Adrenal gland (tissue), 9 donors: ENCODE measurements at regions not wholly inside any gene's neighbourhood (a gene's known extent, or its start where the extent isn't known, plus 50 kb on each side); places are given as distances from the start of the nearest gene placed in this dataset.

ENCODE experiments used
- DNase-seq, 7 donors: peaks; one replicate each; pipeline ENCODE4 v3.0.0-alpha.2; 2019 to 2020
- H3K27ac ChIP-seq, 5 donors: fragments of 200-600 bp; sonication (generic) in 4 of 5; 1 replicate in 3 of 5; 2 replicates in 2 of 5; pipeline versions ENCODE4 v1.5.1 to v1.8.0; 2016 to 2020; ENCODE audit warnings: mild to moderate bottlenecking in 1 of 5
- H3K27me3 ChIP-seq: fragments of 200-600 bp; 2 replicates; pipeline ENCODE4 v1.8.0; 2021
- H3K36me3 ChIP-seq, 2 donors: fragments of 200-600 bp; replicated peaks in 1 of 2; 1 replicate in 1 of 2; 2 replicates in 1 of 2; pipeline versions ENCODE4 v1.5.1 to v1.8.0; 2018 to 2022
- H3K4me1 ChIP-seq, 2 donors: fragments of 200-600 bp; replicated peaks in 1 of 2; 1 replicate in 1 of 2; 2 replicates in 1 of 2; pipeline versions ENCODE4 v1.5.1 to v1.8.0; 2018 to 2021
- H3K4me3 ChIP-seq, 4 donors: fragments of 200-600 bp; sonication (generic) in 3 of 4; one replicate each; pipeline ENCODE4 v1.5.1; 2016 to 2018
- H3K9me3 ChIP-seq, 3 donors: fragments of 200-600 bp; sonication (generic) in 1 of 3; replicated peaks in 1 of 3; 1 replicate in 2 of 3; 2 replicates in 1 of 3; pipeline versions ENCODE4 v1.5.1 to v1.8.0; 2016 to 2021
- CTCF ChIP-seq, 6 experiments: fragments of 450-650 bp in 4 of 6; fragments of 200-600 bp in 2 of 6; sonication (generic) in 1 of 6; IDR thresholded peaks; 1 replicate in 5 of 6; 2 replicates in 1 of 6; pipeline versions ENCODE4 v1.5.1 to v1.8.0; 2016 to 2021; ENCODE audit warnings: antibody characterized with exemption in 6 of 6, mild to moderate bottlenecking in 2 of 6, moderate library complexity in 1 of 6
- POLR2A ChIP-seq, 2 donors: fragments of 450-650 bp; IDR thresholded peaks; one replicate each; pipeline ENCODE4 v1.6.1; 2017; ENCODE audit warnings: antibody characterized with exemption in 2 of 2, mild to moderate bottlenecking in 2 of 2, moderate library complexity in 1 of 2
- WGBS, 4 donors: extraction: QIAGEN DNeasy Blood & Tissue Kit in 2 of 4; methylation state at CpG; one replicate each; pipeline versions ENCODE4 v1.1.5 to v1.1.7; 2013 to 2017; 5-methylcytosine and 5-hydroxymethylcytosine counted together
- intact Hi-C, 2 donors: fragments of 100-400 bp; cut with DNase I; formaldehyde crosslinking; loops; one replicate each; pipeline versions ENCODE4 v1.14.1 to v1.15.0; 2022 to 2023
- donor health status: healthy with polysubstance abuse.
- donor health status: Bipolar disorder and iron deficiency.
- donor health status: DM: yes; HTN: yes; CAD: no.
- donor health status: DM: no; HTN: no; CAD: no.
- donor health status: DM: no; HTN: no; CAD: no.

GRCh38 chr3:160135851-160136250, 89.4 kb upstream of the C3orf80 start:
- no peak overlapping the region for H3K27ac ChIP-seq
- WGBS, 4 donors = 55 to 72% (median 61%) methylated on average over 2 of the region's 2 CpGs
- intact Hi-C loops = no loop called here
- no peaks in the 10 kb centered on the region for H3K9me3 ChIP-seq
- no peaks in the 10 kb centered on the region for H3K36me3 ChIP-seq
- no peaks in the 10 kb centered on the region for H3K4me1 ChIP-seq
- no peak for DNase-seq
- no peak overlapping the region for H3K4me3 ChIP-seq
- H3K27me3 ChIP-seq = no peaks in the 10 kb centered on the region
- TF ChIP-seq CTCF (IDR thresholded peaks at IDR 0.05) (no peak), POLR2A (IDR thresholded peaks at IDR 0.05) (no peak)

GRCh38 chr3:160136421-160136820, 88.8 kb upstream of the C3orf80 start:
- Histone ChIP-seq H3K27me3 (no peaks in the 10 kb centered on the region), H3K4me1 (no peaks in the 10 kb centered on the region), H3K27ac (no peak overlapping the region), H3K36me3 (no peaks in the 10 kb centered on the region), H3K9me3 (no peaks in the 10 kb centered on the region), H3K4me3 (no peak overlapping the region)
- WGBS, 4 donors = 83 to 96% (median 92%) methylated on average over 4 of the region's 4 CpGs
- TF ChIP-seq POLR2A (IDR thresholded peaks at IDR 0.05) (no peak), CTCF (IDR thresholded peaks at IDR 0.05) (no peak)
- DNase-seq = no peak
- intact Hi-C loops = no loop called here

- no peaks in the 10 kb centered on the region for H3K9me3 ChIP-seq
- DNase-seq = no peak
- no peaks in the 10 kb centered on the region for H3K36me3 ChIP-seq
- TF ChIP-seq CTCF (IDR thresholded peaks at IDR 0.05) = no peak
- whole genome bisulfite sequencing, 4 donors = 84 to 98% (median 90%) methylated on average over 3 of the region's 3 CpGs
- H3K4me3 ChIP-seq = no peak overlapping the region
- no peaks in the 10 kb centered on the region for H3K4me1 ChIP-seq
- no peak overlapping the region for H3K27ac ChIP-seq
- no peaks in the 10 kb centered on the region for H3K27me3 ChIP-seq
- intact Hi-C loops = no loop called here
These were observed 85.9 kb upstream of the C3orf80 start for GRCh38 chr3:160139291-160139690.

- Histone ChIP-seq H3K4me1 (no peaks in the 10 kb centered on the region), H3K9me3 (no peaks in the 10 kb centered on the region), H3K27me3 (no peaks in the 10 kb centered on the region), H3K36me3 (no peaks in the 10 kb centered on the region), H3K4me3 (no peak overlapping the region), H3K27ac (no peak overlapping the region)
- intact Hi-C loops = no loop called here
- no peak for TF ChIP-seq POLR2A (IDR thresholded peaks at IDR 0.05)
- TF ChIP-seq CTCF (IDR thresholded peaks at IDR 0.05) = no peak
- 90 to 100% (median 93%) methylated on average over 2 of the region's 2 CpGs for WGBS, 4 donors
- no peak for DNase-seq
These were observed 84.5 kb upstream of the C3orf80 start for GRCh38 chr3:160140756-160141155.
